ENCODE measurements at regions not wholly inside any gene's neighbourhood (a gene's known extent, or its start where the extent isn't known, plus 50 kb on each side); places are given as distances from the start of the nearest gene placed in this dataset.

- intact Hi-C loops (cut with micrococcal nuclease; ENCODE audit: unreplicated experiment): no loop called here
- no TSS peak for BruUV-seq (replicated peaks)
- Mint-ChIP-seq H3K4me1 (ENCODE audit: low read depth, unreplicated experiment) (no peaks in the 10 kb centered on the region), H3K27me3 (ENCODE audit: insufficient read depth, unreplicated experiment) (no peaks in the 10 kb centered on the region), H3K4me3 (ENCODE audit: unreplicated experiment) (no peak overlapping the region), H3K9me3 (ENCODE audit: unreplicated experiment) (no peaks in the 10 kb centered on the region), H3K36me3 (ENCODE audit: insufficient read depth, unreplicated experiment) (no peaks in the 10 kb centered on the region), H3K27ac (ENCODE audit: unreplicated experiment) (no peak overlapping the region)
- ChIA-PET CTCF (no interaction called here), POLR2A (no interaction called here)
- Histone ChIP-seq H3K4me3 (ENCODE audit: low read depth, low read length) (no peak overlapping the region), H3K4me1 (no peaks in the 10 kb centered on the region), H3K36me3 (ENCODE audit: control insufficient read depth, insufficient read depth, low read length) (no peaks in the 10 kb centered on the region), H3K9me3 (no peaks in the 10 kb centered on the region), H3K27me3 (replicated peaks; ENCODE audit: control insufficient read depth, insufficient read depth, low read length) (no peaks in the 10 kb centered on the region)
- no peak for TF ChIP-seq CTCF (IDR thresholded peaks at IDR 0.05; ENCODE audit: insufficient read depth in 1 of 2, low read depth in 1 of 2, low read length in 1 of 2, severe bottlenecking in 1 of 2, unreplicated experiment in 1 of 2)
- no peak for DNase-seq
Measured at GRCh38 chr16:63806794-63807506, 1314.9 kb downstream of the CDH11 start.

DNA sequence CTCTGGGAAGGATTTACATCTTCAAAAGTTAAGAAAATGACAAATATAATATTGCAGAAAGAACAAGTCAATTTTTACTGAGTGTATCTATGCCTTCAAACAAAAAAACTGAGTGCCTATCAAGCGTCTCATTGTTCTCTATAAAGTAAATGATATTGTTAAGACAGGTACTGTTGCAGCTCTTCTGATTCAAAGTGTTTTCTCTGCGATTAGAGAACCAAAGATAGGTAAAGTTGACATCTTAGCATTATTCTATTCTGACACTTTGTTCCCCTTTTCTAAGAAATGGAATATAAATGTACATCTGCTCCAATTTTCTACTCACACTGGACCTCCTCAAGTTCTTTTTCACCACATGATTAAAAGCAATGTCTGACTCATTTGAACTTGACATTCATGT is 1317.7 kb downstream of the CDH11 start:
- no peak for DNase-seq
- ChIA-PET POLR2A (no interaction called here), CTCF (no interaction called here)
- H3K4me3 Mint-ChIP-seq (ENCODE audit: unreplicated experiment): no peak overlapping the region
- no peak for TF ChIP-seq CTCF (IDR thresholded peaks at IDR 0.05; ENCODE audit: insufficient read depth in 1 of 2, low read depth in 1 of 2, low read length in 1 of 2, severe bottlenecking in 1 of 2, unreplicated experiment in 1 of 2)
- no peaks in the 10 kb centered on the region for H3K4me1 Mint-ChIP-seq (ENCODE audit: low read depth, unreplicated experiment)
- H3K36me3 Mint-ChIP-seq (ENCODE audit: insufficient read depth, unreplicated experiment): no peaks in the 10 kb centered on the region
- intact Hi-C loops (cut with micrococcal nuclease; ENCODE audit: unreplicated experiment): no loop called here
- BruUV-seq (replicated peaks): no TSS peak
- Histone ChIP-seq H3K9me3 (no peaks in the 10 kb centered on the region), H3K36me3 (ENCODE audit: control insufficient read depth, insufficient read depth, low read length) (no peaks in the 10 kb centered on the region), H3K4me3 (ENCODE audit: low read depth, low read length) (no peak overlapping the region), H3K27me3 (replicated peaks; ENCODE audit: control insufficient read depth, insufficient read depth, low read length) (no peaks in the 10 kb centered on the region), H3K4me1 (no peaks in the 10 kb centered on the region)
- no peaks in the 10 kb centered on the region for H3K9me3 Mint-ChIP-seq (ENCODE audit: unreplicated experiment)
- H3K27me3 Mint-ChIP-seq (ENCODE audit: insufficient read depth, unreplicated experiment): no peaks in the 10 kb centered on the region
- H3K27ac Mint-ChIP-seq (ENCODE audit: unreplicated experiment): no peak overlapping the region

- H3K27me3 Mint-ChIP-seq (ENCODE audit: insufficient read depth, unreplicated experiment): no peaks in the 10 kb centered on the region
- H3K4me1 ChIP-seq: no peaks in the 10 kb centered on the region
- intact Hi-C loops (cut with micrococcal nuclease; ENCODE audit: unreplicated experiment): no loop called here
- H3K4me3 Mint-ChIP-seq (ENCODE audit: unreplicated experiment): no peak overlapping the region
- no peaks in the 10 kb centered on the region for H3K36me3 Mint-ChIP-seq (ENCODE audit: insufficient read depth, unreplicated experiment)
- no peak for DNase-seq
- no peak for TF ChIP-seq CTCF (IDR thresholded peaks at IDR 0.05; ENCODE audit: insufficient read depth in 1 of 2, low read depth in 1 of 2, low read length in 1 of 2, severe bottlenecking in 1 of 2, unreplicated experiment in 1 of 2)
- H3K27me3 ChIP-seq (replicated peaks; ENCODE audit: control insufficient read depth, insufficient read depth, low read length): no peaks in the 10 kb centered on the region
- H3K27ac Mint-ChIP-seq (ENCODE audit: unreplicated experiment): no peak overlapping the region
- no peak overlapping the region for H3K4me3 ChIP-seq (ENCODE audit: low read depth, low read length)
- H3K9me3 Mint-ChIP-seq (ENCODE audit: unreplicated experiment): peaks cover 58% of the 10 kb centered on the region
- peaks cover 28% of the 10 kb centered on the region for H3K9me3 ChIP-seq
- CTCF ChIA-PET: no interaction called here
- BruUV-seq (replicated peaks): no TSS peak
- POLR2A ChIA-PET: no interaction called here
- H3K36me3 ChIP-seq (ENCODE audit: control insufficient read depth, insufficient read depth, low read length): no peaks in the 10 kb centered on the region
- no peaks in the 10 kb centered on the region for H3K4me1 Mint-ChIP-seq (ENCODE audit: low read depth, unreplicated experiment)
Measured at GRCh38 chr16:63789603-63790002, 1332.3 kb downstream of the CDH11 start.
